Colonic mucosa (tissue), 4 donors: ENCODE measurements at regions not wholly inside any gene's neighbourhood (a gene's known extent, or its start where the extent isn't known, plus 50 kb on each side); places are given as distances from the start of the nearest gene placed in this dataset.

Experiments used
- DNase-seq: peaks from one replicate; pipeline ENCODE4 v3.0.0-alpha.2; 2020
- H3K27ac ChIP-seq: fragments of 200-600 bp; one replicate; pipeline ENCODE4 v1.8.0; 2021
- H3K27me3 ChIP-seq: fragments of 200-600 bp; one replicate; pipeline ENCODE4 v1.8.0; 2021
- H3K36me3 ChIP-seq: fragments of 200-600 bp; one replicate; pipeline ENCODE4 v1.8.0; 2021
- H3K4me1 ChIP-seq: fragments of 200-600 bp; one replicate; pipeline ENCODE4 v1.8.0; 2021; ENCODE audit warnings: mild to moderate bottlenecking
- H3K4me3 ChIP-seq: fragments of 200-600 bp; one replicate; pipeline ENCODE4 v1.8.0; 2021
- H3K9ac ChIP-seq, 2 donors: one replicate each; pipeline ENCODE4 v1.7.0; 2013; ENCODE audit warnings: control low read depth in 2 of 2, low read depth in 2 of 2, low read length in 2 of 2
- H3K9me3 ChIP-seq: fragments of 200-600 bp; one replicate; pipeline ENCODE4 v1.8.0; 2021
- CTCF ChIP-seq: fragments of 200-600 bp; IDR thresholded peaks from one replicate; pipeline ENCODE4 v1.8.0; 2022; ENCODE audit warnings: antibody characterized with exemption, mild to moderate bottlenecking
- intact Hi-C: fragments of 100-400 bp; cut with DNase I; formaldehyde crosslinking; loops from one replicate; pipeline ENCODE4 v1.14.1; 2022
- donor health status: healthy.
- donor health status: DM: no; HTN: no; CAD: no.
- donor health status: DM: no; HTN: no; CAD: no.

- Histone ChIP-seq H3K4me1 (no peaks in the 10 kb centered on the region), H3K27me3 (no peaks in the 10 kb centered on the region), H3K36me3 (no peaks in the 10 kb centered on the region), H3K9ac (no peak overlapping the region), H3K27ac (no peak overlapping the region), H3K9me3 (no peaks in the 10 kb centered on the region), H3K4me3 (no peak overlapping the region)
- intact Hi-C loops, result no loop called here
- no peak for DNase-seq
- TF ChIP-seq CTCF, result no peak
These were observed 132.0 kb upstream of the PRDM1 start for GRCh38 chr6:105954148-105954547.

DNA sequence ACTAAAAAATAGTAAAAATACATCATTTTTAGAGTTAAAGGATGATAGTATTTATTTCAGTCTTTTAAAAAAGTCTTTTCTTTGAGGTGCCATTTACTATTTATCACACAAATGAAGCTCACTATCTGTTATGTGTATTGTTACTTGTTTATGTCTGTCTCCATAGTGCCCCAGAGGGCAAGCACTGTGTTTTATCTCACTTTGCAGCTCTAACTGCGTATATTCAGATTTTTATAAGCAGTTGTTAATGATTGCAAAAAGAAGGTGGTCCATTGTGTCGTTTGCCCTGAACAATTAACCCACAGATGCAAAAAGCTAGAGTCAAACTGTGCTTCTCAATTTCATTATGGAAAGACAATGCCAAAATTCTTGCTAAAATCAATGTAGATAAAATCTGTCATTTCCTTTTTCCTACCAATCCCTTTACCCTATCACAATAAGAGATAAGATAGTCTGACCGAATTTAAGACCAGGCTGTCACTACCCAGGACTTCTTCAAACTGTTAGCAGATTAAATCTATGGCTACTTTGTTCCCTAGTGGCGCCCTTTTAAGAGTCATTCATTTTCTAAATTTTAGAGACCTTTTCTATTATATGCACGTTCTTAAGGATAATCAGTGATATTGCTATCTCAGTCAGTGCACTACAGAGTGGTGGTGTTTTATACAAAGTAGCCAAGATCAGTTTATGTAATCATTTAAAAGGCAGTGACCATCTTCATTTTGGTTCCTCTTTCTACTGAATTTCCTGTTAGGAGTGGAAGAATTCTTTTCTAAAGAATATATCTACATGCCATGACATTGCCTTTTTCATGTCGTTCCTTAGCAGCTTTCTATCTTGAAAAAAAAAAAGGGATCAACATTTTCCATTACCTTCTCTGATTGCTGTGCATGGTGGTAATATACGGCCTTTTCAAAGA is 133.1 kb upstream of the PRDM1 start:
- intact Hi-C loops, result no loop called here
- no peaks in the 10 kb centered on the region for H3K36me3 ChIP-seq
- no peaks in the 10 kb centered on the region for H3K4me1 ChIP-seq
- H3K27me3 ChIP-seq, result no peaks in the 10 kb centered on the region
- no peak overlapping the region for H3K27ac ChIP-seq
- no peak overlapping the region for H3K9ac ChIP-seq
- H3K4me3 ChIP-seq, result no peak overlapping the region
- TF ChIP-seq CTCF, result no peak
- no peak for DNase-seq
- no peaks in the 10 kb centered on the region for H3K9me3 ChIP-seq

DNA sequence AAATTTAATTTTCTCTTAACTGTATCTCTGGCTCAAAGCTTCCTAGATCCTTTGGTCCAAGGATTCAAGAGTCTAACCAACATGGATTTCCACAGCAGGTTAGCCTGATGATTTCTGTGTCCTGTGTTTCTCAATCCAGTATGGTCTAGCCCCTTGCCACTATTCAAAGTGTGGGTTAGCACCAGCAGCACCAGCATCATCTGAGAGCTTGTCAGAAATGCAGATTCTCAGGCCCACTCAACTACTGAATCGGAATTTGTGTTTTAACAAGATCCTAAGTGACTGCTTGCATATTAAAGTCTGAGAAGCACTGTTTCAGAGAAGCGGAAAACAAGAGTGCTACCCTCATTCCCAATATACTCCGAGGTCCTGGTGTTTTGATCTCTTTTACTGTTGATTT is 133.8 kb upstream of the PRDM1 start:
- H3K27ac ChIP-seq, result no peak overlapping the region
- no peak for TF ChIP-seq CTCF
- H3K9ac ChIP-seq, result no peak overlapping the region
- no peaks in the 10 kb centered on the region for H3K27me3 ChIP-seq
- no peaks in the 10 kb centered on the region for H3K36me3 ChIP-seq
- no peaks in the 10 kb centered on the region for H3K9me3 ChIP-seq
- intact Hi-C loops, result no loop called here
- DNase-seq, result no peak
- no peak overlapping the region for H3K4me3 ChIP-seq
- no peaks in the 10 kb centered on the region for H3K4me1 ChIP-seq

GRCh38 chr6:105951322-105951721 is 134.8 kb upstream of the PRDM1 start:
- no peak for DNase-seq
- Histone ChIP-seq H3K36me3 (no peaks in the 10 kb centered on the region), H3K9me3 (no peaks in the 10 kb centered on the region), H3K4me1 (no peaks in the 10 kb centered on the region), H3K27me3 (no peaks in the 10 kb centered on the region), H3K27ac (no peak overlapping the region), H3K9ac (no peak overlapping the region), H3K4me3 (no peak overlapping the region)
- no peak for TF ChIP-seq CTCF
- intact Hi-C loops, result no loop called here

DNA sequence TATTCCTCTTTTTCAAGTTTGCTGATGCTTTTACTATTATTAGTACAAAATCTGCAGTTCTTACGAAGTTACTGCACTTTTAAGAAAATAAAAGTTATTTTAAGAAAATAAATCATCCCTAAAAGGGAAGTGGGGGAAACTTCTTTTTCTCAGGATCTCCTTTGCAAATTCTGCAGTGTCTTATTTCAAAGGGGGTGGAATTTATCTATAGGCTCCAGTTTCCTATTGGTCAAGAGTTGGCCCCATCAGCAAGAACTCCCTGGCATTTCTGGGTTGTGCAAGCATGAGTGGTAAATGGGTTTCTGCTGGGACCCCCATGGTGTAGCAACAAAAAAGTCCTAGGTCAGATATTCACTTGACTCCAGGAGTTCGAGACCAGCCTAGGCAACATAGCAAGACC is 136.3 kb upstream of the PRDM1 start:
- no peak for DNase-seq
- Histone ChIP-seq H3K9me3 (no peaks in the 10 kb centered on the region), H3K27me3 (no peaks in the 10 kb centered on the region), H3K4me1 (no peaks in the 10 kb centered on the region), H3K4me3 (no peak overlapping the region), H3K27ac (no peak overlapping the region), H3K36me3 (no peaks in the 10 kb centered on the region), H3K9ac (no peak overlapping the region)
- no peak for TF ChIP-seq CTCF
- intact Hi-C loops, result no loop called here
